ENCODE measurements at regions not wholly inside any gene's neighbourhood (a gene's known extent, or its start where the extent isn't known, plus 50 kb on each side); places are given as distances from the start of the nearest gene placed in this dataset.

DNA sequence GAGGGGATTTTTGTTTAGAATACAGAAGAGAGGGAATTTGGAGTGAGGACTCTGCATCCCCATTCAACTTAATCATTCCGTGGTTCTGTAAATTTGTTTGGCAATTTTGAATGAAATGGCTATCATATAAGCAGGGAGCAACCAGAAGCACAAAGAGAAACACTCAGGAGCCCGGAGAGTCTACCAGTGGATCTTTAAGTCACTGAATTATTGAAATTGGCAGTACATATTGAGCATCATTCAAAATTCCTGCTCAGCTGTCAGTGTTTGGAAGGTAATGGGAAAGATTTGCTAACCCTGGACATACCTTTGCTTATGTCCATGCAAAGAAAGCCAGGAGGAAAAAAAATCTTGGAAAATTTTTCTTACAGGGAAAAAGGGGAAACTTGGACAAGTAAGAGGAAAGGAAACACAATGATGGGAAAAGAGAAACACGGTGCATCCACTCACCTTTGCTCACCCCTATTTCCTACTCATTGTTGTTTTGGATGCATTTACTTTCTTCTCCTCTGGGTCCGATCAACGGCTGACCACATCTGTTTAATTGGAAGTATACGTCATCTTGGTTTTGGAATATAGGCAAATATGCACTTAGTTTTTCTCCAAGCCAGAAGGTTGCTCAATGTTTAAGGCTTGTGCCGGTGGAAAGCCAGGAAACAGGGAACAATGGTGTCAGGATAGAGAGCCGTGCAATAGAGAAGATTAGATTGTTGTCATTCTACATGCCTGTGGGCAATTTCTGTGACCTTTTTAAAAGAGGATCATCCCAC, 243.0 kb upstream of the LYPLAL1 start (continued):
- TF ChIP-seq, protein P1, sequence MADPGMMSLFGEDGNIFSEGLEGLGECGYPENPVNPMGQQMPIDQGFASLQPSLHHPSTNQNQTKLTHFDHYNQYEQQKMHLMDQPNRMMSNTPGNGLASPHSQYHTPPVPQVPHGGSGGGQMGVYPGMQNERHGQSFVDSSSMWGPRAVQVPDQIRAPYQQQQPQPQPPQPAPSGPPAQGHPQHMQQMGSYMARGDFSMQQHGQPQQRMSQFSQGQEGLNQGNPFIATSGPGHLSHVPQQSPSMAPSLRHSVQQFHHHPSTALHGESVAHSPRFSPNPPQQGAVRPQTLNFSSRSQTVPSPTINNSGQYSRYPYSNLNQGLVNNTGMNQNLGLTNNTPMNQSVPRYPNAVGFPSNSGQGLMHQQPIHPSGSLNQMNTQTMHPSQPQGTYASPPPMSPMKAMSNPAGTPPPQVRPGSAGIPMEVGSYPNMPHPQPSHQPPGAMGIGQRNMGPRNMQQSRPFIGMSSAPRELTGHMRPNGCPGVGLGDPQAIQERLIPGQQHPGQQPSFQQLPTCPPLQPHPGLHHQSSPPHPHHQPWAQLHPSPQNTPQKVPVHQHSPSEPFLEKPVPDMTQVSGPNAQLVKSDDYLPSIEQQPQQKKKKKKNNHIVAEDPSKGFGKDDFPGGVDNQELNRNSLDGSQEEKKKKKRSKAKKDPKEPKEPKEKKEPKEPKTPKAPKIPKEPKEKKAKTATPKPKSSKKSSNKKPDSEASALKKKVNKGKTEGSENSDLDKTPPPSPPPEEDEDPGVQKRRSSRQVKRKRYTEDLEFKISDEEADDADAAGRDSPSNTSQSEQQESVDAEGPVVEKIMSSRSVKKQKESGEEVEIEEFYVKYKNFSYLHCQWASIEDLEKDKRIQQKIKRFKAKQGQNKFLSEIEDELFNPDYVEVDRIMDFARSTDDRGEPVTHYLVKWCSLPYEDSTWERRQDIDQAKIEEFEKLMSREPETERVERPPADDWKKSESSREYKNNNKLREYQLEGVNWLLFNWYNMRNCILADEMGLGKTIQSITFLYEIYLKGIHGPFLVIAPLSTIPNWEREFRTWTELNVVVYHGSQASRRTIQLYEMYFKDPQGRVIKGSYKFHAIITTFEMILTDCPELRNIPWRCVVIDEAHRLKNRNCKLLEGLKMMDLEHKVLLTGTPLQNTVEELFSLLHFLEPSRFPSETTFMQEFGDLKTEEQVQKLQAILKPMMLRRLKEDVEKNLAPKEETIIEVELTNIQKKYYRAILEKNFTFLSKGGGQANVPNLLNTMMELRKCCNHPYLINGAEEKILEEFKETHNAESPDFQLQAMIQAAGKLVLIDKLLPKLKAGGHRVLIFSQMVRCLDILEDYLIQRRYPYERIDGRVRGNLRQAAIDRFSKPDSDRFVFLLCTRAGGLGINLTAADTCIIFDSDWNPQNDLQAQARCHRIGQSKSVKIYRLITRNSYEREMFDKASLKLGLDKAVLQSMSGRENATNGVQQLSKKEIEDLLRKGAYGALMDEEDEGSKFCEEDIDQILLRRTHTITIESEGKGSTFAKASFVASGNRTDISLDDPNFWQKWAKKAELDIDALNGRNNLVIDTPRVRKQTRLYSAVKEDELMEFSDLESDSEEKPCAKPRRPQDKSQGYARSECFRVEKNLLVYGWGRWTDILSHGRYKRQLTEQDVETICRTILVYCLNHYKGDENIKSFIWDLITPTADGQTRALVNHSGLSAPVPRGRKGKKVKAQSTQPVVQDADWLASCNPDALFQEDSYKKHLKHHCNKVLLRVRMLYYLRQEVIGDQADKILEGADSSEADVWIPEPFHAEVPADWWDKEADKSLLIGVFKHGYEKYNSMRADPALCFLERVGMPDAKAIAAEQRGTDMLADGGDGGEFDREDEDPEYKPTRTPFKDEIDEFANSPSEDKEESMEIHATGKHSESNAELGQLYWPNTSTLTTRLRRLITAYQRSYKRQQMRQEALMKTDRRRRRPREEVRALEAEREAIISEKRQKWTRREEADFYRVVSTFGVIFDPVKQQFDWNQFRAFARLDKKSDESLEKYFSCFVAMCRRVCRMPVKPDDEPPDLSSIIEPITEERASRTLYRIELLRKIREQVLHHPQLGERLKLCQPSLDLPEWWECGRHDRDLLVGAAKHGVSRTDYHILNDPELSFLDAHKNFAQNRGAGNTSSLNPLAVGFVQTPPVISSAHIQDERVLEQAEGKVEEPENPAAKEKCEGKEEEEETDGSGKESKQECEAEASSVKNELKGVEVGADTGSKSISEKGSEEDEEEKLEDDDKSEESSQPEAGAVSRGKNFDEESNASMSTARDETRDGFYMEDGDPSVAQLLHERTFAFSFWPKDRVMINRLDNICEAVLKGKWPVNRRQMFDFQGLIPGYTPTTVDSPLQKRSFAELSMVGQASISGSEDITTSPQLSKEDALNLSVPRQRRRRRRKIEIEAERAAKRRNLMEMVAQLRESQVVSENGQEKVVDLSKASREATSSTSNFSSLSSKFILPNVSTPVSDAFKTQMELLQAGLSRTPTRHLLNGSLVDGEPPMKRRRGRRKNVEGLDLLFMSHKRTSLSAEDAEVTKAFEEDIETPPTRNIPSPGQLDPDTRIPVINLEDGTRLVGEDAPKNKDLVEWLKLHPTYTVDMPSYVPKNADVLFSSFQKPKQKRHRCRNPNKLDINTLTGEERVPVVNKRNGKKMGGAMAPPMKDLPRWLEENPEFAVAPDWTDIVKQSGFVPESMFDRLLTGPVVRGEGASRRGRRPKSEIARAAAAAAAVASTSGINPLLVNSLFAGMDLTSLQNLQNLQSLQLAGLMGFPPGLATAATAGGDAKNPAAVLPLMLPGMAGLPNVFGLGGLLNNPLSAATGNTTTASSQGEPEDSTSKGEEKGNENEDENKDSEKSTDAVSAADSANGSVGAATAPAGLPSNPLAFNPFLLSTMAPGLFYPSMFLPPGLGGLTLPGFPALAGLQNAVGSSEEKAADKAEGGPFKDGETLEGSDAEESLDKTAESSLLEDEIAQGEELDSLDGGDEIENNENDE (IDR thresholded peaks at IDR 0.05; ENCODE audit: insufficient replicate concordance, low read length): no peak
- no peak for TF ChIP-seq NANOG (IDR thresholded peaks at IDR 0.05; ENCODE audit: insufficient read depth, low read depth, low read length, poor library complexity, severe bottlenecking)
- TF ChIP-seq TBP (IDR thresholded peaks at IDR 0.05; ENCODE audit: low read depth, low read length): no peak
- no peak for TF ChIP-seq BACH1 (IDR thresholded peaks at IDR 0.05; ENCODE audit: low read length)
- TF ChIP-seq, protein P2, sequence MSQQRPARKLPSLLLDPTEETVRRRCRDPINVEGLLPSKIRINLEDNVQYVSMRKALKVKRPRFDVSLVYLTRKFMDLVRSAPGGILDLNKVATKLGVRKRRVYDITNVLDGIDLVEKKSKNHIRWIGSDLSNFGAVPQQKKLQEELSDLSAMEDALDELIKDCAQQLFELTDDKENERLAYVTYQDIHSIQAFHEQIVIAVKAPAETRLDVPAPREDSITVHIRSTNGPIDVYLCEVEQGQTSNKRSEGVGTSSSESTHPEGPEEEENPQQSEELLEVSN (IDR thresholded peaks at IDR 0.05): no peak
- TF ChIP-seq, protein P3, sequence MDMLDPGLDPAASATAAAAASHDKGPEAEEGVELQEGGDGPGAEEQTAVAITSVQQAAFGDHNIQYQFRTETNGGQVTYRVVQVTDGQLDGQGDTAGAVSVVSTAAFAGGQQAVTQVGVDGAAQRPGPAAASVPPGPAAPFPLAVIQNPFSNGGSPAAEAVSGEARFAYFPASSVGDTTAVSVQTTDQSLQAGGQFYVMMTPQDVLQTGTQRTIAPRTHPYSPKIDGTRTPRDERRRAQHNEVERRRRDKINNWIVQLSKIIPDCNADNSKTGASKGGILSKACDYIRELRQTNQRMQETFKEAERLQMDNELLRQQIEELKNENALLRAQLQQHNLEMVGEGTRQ (IDR thresholded peaks at IDR 0.05; ENCODE audit: low read length): no peak
- TF ChIP-seq KDM1A (IDR thresholded peaks at IDR 0.05; ENCODE audit: borderline replicate concordance, low read length): no peak
- TF ChIP-seq SIN3A (conservative IDR thresholded peaks at IDR 0.05 in 1 of 2, IDR thresholded peaks at IDR 0.05 in 1 of 2; ENCODE audit: low read depth in 1 of 2, low read length in 2 of 2): no peak
